CD8-positive, alpha-beta memory T cell (primary cell): ENCODE measurements at regions not wholly inside any gene's neighbourhood (a gene's known extent, or its start where the extent isn't known, plus 50 kb on each side); places are given as distances from the start of the nearest gene placed in this dataset.

Source experiments
- CTCF ChIA-PET: fragments of 350-600 bp; sonication (Branson Sonifier 250); formaldehyde crosslinking; loops from one replicate; lab custom pipeline; 2021; ENCODE audit warnings: antibody characterized with exemption; lab: Charles Lee
- POLR2A ChIA-PET: fragments of 350-600 bp; sonication (Branson Sonifier 250); formaldehyde crosslinking; loops from one replicate; lab custom pipeline; 2021; ENCODE audit warnings: antibody characterized with exemption; lab: Charles Lee
- DNase-seq, 5 donors: peaks; one replicate each; pipeline versions ENCODE4 v3.0.0 to v3.0.0-alpha.2; 2020 to 2022; ENCODE audit warnings: mixed read lengths in 1 of 5
- H3K27ac ChIP-seq: one replicate; pipeline ENCODE4 v1.7.0; 2013; ENCODE audit warnings: low read depth, mild to moderate bottlenecking, low read length, moderate library complexity
- H3K27me3 ChIP-seq: 2 replicates; pipeline ENCODE4 v1.7.0; 2013; ENCODE audit warnings: low read length, mild to moderate bottlenecking; ENCODE audit not compliant: insufficient read depth, poor library complexity, severe bottlenecking
- H3K36me3 ChIP-seq: 2 replicates; pipeline ENCODE4 v1.7.0; 2013; ENCODE audit warnings: mild to moderate bottlenecking, low read length, moderate library complexity; ENCODE audit not compliant: insufficient read depth
- H3K4me1 ChIP-seq: 2 replicates; pipeline ENCODE4 v1.7.0; 2013; ENCODE audit warnings: mild to moderate bottlenecking, low read length, moderate library complexity; ENCODE audit not compliant: insufficient read depth
- H3K4me3 ChIP-seq: 2 replicates; pipeline ENCODE4 v1.7.0; 2013; ENCODE audit warnings: mild to moderate bottlenecking, low read length
- H3K9me3 ChIP-seq: 2 replicates; pipeline ENCODE4 v1.7.0; 2013; ENCODE audit warnings: mild to moderate bottlenecking, low read length
- H3K27ac Mint-ChIP-seq, 8 donors: one replicate each; pipeline ENCODE4 v1.8.0; 2020 to 2021; ENCODE audit warnings: mixed read lengths in 8 of 8, mild to moderate bottlenecking in 6 of 8, inconsistent platforms in 3 of 8, moderate library complexity in 3 of 8
- H3K27me3 Mint-ChIP-seq, 2 donors: one replicate each; pipeline ENCODE4 v1.8.0; 2020 to 2021; ENCODE audit warnings: mixed read lengths in 2 of 2, mild to moderate bottlenecking in 1 of 2, moderate library complexity in 1 of 2
- H3K36me3 Mint-ChIP-seq, 3 donors: one replicate each; pipeline ENCODE4 v1.8.0; 2020 to 2021; ENCODE audit warnings: mixed read lengths in 3 of 3, inconsistent platforms in 1 of 3, mild to moderate bottlenecking in 1 of 3
- H3K4me1 Mint-ChIP-seq, 3 donors: one replicate each; pipeline ENCODE4 v1.8.0; 2020 to 2021; ENCODE audit warnings: mixed read lengths in 3 of 3, inconsistent platforms in 1 of 3, mild to moderate bottlenecking in 1 of 3
- H3K4me3 Mint-ChIP-seq, 7 donors: one replicate each; pipeline ENCODE4 v1.8.0; 2020 to 2021; ENCODE audit warnings: mixed read lengths in 7 of 7, mild to moderate bottlenecking in 6 of 7, moderate library complexity in 4 of 7, inconsistent platforms in 2 of 7
- H3K9me3 Mint-ChIP-seq, 5 donors: one replicate each; pipeline ENCODE4 v1.8.0; 2020 to 2022; ENCODE audit warnings: mixed read lengths in 5 of 5, mild to moderate bottlenecking in 3 of 5, moderate library complexity in 2 of 5, inconsistent platforms in 1 of 5

DNA sequence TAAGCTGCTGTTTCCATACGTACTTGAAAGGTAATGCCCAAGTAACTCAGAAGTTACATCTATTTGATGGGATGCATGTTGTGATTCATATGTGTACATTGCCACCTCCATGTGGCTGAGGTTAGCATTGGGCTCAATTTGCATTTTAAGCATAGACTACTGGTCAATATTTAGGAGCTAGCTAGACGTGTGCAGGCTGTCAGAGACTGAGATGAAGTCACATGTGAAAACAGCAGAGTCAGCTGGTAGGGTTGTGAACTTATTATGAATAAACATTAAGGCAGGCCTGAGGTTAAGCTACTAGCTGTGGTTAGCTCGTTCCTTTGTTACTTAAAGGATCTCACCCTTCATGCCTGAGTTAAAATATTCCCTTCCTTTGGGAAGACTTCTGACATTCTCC, 114.5 kb upstream of the MTNR1B start:
- Mint-ChIP-seq H3K27me3 (peaks cover 0 to 2% of the 10 kb centered on the region in 2 donors), H3K4me1 (no peaks in the 10 kb centered on the region), H3K36me3 (no peaks in the 10 kb centered on the region), H3K9me3 (peaks cover 0 to 4% (median 0%) of the 10 kb centered on the region in 5 donors), H3K27ac (no peak overlapping the region), H3K4me3 (no peak overlapping the region)
- H3K36me3 ChIP-seq, result no peaks in the 10 kb centered on the region
- H3K27me3 ChIP-seq, result no peaks in the 10 kb centered on the region
- no peaks in the 10 kb centered on the region for H3K9me3 ChIP-seq
- no peak overlapping the region for H3K4me3 ChIP-seq
- no peaks in the 10 kb centered on the region for H3K4me1 ChIP-seq
- no peak for DNase-seq
- H3K27ac ChIP-seq, result no peak overlapping the region
- ChIA-PET CTCF (no interaction called here), POLR2A (no interaction called here)

- peaks cover 0 to 2% of the 10 kb centered on the region in 2 donors for H3K27me3 Mint-ChIP-seq
- CTCF ChIA-PET, result no interaction called here
These were observed 113.6 kb upstream of the MTNR1B start for GRCh38 chr11:92855607-92856405.

DNA sequence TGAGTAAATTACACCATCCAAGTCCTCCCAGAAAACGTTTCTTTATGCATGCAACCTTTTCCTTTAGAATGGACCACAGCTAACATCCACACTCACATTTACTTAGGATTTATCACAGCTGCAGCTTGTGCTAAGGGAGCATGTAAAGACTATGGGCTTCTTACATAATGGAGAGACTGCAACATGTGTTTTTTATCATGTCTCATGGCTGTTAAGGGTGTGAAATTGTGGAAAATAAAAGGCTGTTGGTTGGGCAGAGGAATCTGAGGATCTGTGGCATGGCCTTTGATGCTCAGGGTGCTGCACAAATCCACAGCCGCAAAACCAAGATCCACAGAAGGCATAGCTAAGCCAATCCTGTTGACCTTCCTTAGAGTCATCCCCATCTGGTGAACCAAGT, 112.0 kb upstream of the MTNR1B start:
- no peak overlapping the region for H3K4me3 Mint-ChIP-seq
- POLR2A ChIA-PET, result no interaction called here
- CTCF ChIA-PET, result no interaction called here

More at GRCh38 chr11:92855607-92856405, 113.6 kb upstream of the MTNR1B start:
- H3K27me3 ChIP-seq, result no peaks in the 10 kb centered on the region
- H3K4me1 Mint-ChIP-seq, result no peaks in the 10 kb centered on the region
- H3K27ac ChIP-seq, result no peak overlapping the region
- no peaks in the 10 kb centered on the region for H3K36me3 ChIP-seq
- no peak overlapping the region for H3K4me3 Mint-ChIP-seq
- no peaks in the 10 kb centered on the region for H3K4me1 ChIP-seq
- POLR2A ChIA-PET, result no interaction called here
- H3K36me3 Mint-ChIP-seq, result no peaks in the 10 kb centered on the region
- no peak for DNase-seq
- no peak overlapping the region for H3K4me3 ChIP-seq
- H3K9me3 Mint-ChIP-seq, result peaks cover 0 to 4% (median 0%) of the 10 kb centered on the region in 5 donors
- no peaks in the 10 kb centered on the region for H3K9me3 ChIP-seq
- no peak overlapping the region for H3K27ac Mint-ChIP-seq

DNA sequence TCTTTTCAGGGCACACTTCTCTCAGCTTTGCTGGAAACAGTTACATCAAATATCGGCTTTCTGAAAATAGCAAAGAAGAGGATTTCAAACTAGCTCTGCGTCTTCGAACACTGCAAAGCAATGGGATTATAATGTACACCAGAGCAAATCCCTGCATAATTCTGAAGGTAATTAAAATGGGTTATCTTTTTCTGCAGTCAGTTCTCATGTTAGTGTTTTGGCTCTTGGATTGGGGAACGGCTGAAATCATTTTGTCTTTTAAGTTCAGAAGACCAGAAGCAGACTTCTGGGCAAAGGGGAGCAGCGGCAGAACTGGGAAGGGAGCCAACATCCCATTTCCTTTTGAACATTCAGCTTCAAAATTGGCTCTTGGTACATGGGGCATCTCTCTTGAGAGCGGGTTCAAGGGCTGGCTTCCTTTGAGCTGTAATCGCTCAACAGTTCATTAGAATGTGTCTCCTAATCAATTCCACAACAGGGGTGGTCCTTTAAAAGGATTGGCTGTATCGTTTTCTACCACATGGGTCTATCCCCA, 110.2 kb upstream of the MTNR1B start:
- H3K27me3 Mint-ChIP-seq, result peaks cover 0 to 2% of the 10 kb centered on the region in 2 donors
- H3K27ac Mint-ChIP-seq, result no peak overlapping the region
- Histone ChIP-seq H3K27ac (no peak overlapping the region), H3K9me3 (no peaks in the 10 kb centered on the region), H3K4me3 (no peak overlapping the region), H3K4me1 (no peaks in the 10 kb centered on the region), H3K36me3 (no peaks in the 10 kb centered on the region), H3K27me3 (no peaks in the 10 kb centered on the region)
- CTCF ChIA-PET, result no interaction called here
- POLR2A ChIA-PET, result no interaction called here
- H3K4me1 Mint-ChIP-seq, result no peaks in the 10 kb centered on the region
- H3K4me3 Mint-ChIP-seq, result no peak overlapping the region
- H3K9me3 Mint-ChIP-seq, result peaks cover 0 to 4% (median 0%) of the 10 kb centered on the region in 5 donors
- no peaks in the 10 kb centered on the region for H3K36me3 Mint-ChIP-seq
- DNase-seq, result no peak

More for the DNA sequence above, 112.0 kb upstream of the MTNR1B start:
- no peaks in the 10 kb centered on the region for H3K4me1 ChIP-seq
- H3K9me3 Mint-ChIP-seq, result peaks cover 0 to 4% (median 0%) of the 10 kb centered on the region in 5 donors
- H3K36me3 ChIP-seq, result no peaks in the 10 kb centered on the region
- H3K27me3 ChIP-seq, result no peaks in the 10 kb centered on the region
- H3K4me1 Mint-ChIP-seq, result no peaks in the 10 kb centered on the region
- H3K36me3 Mint-ChIP-seq, result no peaks in the 10 kb centered on the region
- no peaks in the 10 kb centered on the region for H3K9me3 ChIP-seq
- H3K27ac Mint-ChIP-seq, result no peak overlapping the region
- H3K4me3 ChIP-seq, result no peak overlapping the region
- peaks cover 0 to 2% of the 10 kb centered on the region in 2 donors for H3K27me3 Mint-ChIP-seq
- no peak overlapping the region for H3K27ac ChIP-seq
- no peak for DNase-seq

DNA sequence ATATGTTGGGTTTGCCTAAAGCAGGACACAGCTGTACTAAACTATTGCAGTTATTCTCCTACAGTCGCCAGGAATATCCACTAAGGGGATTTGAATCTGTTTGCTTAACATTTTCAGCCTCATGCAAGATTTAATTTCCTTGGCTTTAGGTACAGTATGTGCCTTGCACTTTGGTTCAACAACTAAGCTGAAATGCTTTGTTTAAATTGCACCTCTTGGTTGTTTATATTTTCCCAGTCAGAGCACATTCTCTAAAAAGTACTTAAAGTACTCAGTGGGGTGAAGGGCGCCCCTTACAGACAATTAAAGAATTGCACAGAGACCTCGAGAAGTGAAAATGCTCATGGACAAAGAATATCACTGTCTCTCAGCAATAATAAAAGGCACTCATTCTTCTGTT, 107.8 kb upstream of the MTNR1B start:
- ChIA-PET POLR2A (no interaction called here), CTCF (no interaction called here)
- peaks cover 0 to 4% (median 0%) of the 10 kb centered on the region in 5 donors for H3K9me3 Mint-ChIP-seq
- no peaks in the 10 kb centered on the region for H3K4me1 Mint-ChIP-seq
- no peak overlapping the region for H3K4me3 ChIP-seq
- no peaks in the 10 kb centered on the region for H3K9me3 ChIP-seq
- no peaks in the 10 kb centered on the region for H3K27me3 ChIP-seq
- no peak overlapping the region for H3K4me3 Mint-ChIP-seq
- no peak overlapping the region for H3K27ac Mint-ChIP-seq
- DNase-seq, result no peak
- no peaks in the 10 kb centered on the region for H3K36me3 ChIP-seq
- H3K4me1 ChIP-seq, result no peaks in the 10 kb centered on the region
- H3K36me3 Mint-ChIP-seq, result no peaks in the 10 kb centered on the region
- peaks cover 0 to 2% of the 10 kb centered on the region in 2 donors for H3K27me3 Mint-ChIP-seq
- no peak overlapping the region for H3K27ac ChIP-seq

GRCh38 chr11:92865352-92865751, 104.1 kb upstream of the MTNR1B start:
- Histone ChIP-seq H3K4me1 (no peaks in the 10 kb centered on the region), H3K27ac (no peak overlapping the region), H3K36me3 (no peaks in the 10 kb centered on the region), H3K9me3 (no peaks in the 10 kb centered on the region), H3K4me3 (no peak overlapping the region), H3K27me3 (no peaks in the 10 kb centered on the region)
- H3K4me3 Mint-ChIP-seq, result no peak overlapping the region
- ChIA-PET CTCF (no interaction called here), POLR2A (no interaction called here)
- peaks cover 0 to 3% of the 10 kb centered on the region in 2 donors for H3K27me3 Mint-ChIP-seq
- H3K4me1 Mint-ChIP-seq, result no peaks in the 10 kb centered on the region
- DNase-seq, result no peak
- H3K36me3 Mint-ChIP-seq, result no peaks in the 10 kb centered on the region
- H3K9me3 Mint-ChIP-seq, result peaks cover 0 to 2% (median 0%) of the 10 kb centered on the region in 5 donors
- no peak overlapping the region for H3K27ac Mint-ChIP-seq

DNA sequence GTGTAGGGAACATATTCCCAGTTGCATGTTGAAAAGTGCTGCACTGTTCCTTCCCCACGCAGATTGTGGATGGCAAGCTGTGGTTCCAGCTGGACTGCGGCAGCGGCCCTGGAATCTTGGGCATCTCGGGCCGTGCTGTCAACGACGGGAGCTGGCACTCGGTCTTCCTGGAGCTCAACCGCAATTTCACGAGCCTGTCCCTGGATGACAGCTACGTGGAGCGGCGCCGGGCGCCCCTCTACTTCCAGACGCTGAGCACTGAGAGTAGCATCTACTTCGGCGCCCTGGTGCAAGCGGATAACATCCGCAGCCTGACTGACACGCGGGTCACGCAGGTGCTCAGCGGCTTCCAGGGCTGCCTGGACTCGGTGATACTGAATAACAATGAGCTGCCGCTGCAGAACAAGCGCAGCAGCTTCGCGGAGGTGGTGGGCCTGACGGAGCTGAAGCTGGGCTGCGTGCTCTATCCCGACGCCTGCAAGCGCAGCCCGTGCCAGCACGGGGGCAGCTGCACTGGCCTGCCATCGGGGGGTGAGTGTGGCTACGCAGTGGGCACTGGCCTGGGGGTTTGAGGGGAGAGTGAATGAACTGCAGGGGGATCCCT, 102.7 kb upstream of the MTNR1B start:
- H3K9me3 ChIP-seq, result no peaks in the 10 kb centered on the region
- no peak overlapping the region for H3K27ac ChIP-seq
- ChIA-PET CTCF (no interaction called here), POLR2A (no interaction called here)
- H3K9me3 Mint-ChIP-seq, result no peaks in the 10 kb centered on the region
- no peaks in the 10 kb centered on the region for H3K36me3 Mint-ChIP-seq
- DNase-seq, result no peak
- H3K27me3 ChIP-seq, result no peaks in the 10 kb centered on the region
- H3K4me1 Mint-ChIP-seq, result no peaks in the 10 kb centered on the region
- no peak overlapping the region for H3K4me3 Mint-ChIP-seq
- H3K27ac Mint-ChIP-seq, result no peak overlapping the region
- H3K36me3 ChIP-seq, result no peaks in the 10 kb centered on the region
- peaks cover 0 to 3% of the 10 kb centered on the region in 2 donors for H3K27me3 Mint-ChIP-seq
- no peak overlapping the region for H3K4me3 ChIP-seq
- H3K4me1 ChIP-seq, result no peaks in the 10 kb centered on the region

DNA sequence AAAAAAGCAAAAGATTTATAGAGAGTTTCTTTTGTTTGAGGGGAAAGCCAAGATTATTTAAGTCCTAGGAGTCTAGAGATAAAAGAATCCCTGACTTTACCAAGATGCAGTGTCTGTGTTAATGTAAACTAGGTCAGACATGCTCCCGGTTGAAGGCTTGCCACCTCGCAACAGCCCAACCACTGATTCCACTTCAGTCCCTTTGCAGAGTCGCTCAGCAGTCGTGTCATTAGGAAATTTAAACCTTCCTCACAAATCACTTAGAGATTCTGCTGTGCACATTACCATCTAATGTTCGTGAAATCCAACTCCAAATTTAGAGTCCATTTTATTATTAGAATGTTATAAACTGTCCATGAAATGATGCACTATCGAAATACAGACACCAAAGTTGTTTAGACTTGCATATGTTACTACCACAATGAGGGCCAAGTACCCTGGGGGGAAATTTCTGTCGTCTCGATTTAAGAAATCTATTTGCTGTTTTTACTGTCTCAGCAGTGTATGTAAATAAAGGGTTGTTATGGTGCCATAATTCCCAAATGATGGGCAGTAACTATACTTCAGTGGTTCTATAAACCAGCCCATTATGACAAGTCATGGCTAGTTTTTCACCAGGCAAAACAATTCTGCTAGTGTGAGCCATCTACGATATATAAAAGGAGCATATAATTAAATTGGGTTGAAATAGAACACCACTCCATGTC, 101.4 kb upstream of the MTNR1B start:
- Histone ChIP-seq H3K4me1 (no peaks in the 10 kb centered on the region), H3K27me3 (no peaks in the 10 kb centered on the region), H3K36me3 (no peaks in the 10 kb centered on the region), H3K27ac (no peak overlapping the region), H3K4me3 (no peak overlapping the region), H3K9me3 (no peaks in the 10 kb centered on the region)
- Mint-ChIP-seq H3K4me3 (no peak overlapping the region), H3K27ac (no peak overlapping the region), H3K4me1 (no peaks in the 10 kb centered on the region), H3K27me3 (peaks cover 0 to 3% of the 10 kb centered on the region in 2 donors), H3K9me3 (no peaks in the 10 kb centered on the region), H3K36me3 (no peaks in the 10 kb centered on the region)
- no peak for DNase-seq
- ChIA-PET CTCF (no interaction called here), POLR2A (no interaction called here)
